ENCODE measurements at regions not wholly inside any gene's neighbourhood (a gene's known extent, or its start where the extent isn't known, plus 50 kb on each side); places are given as distances from the start of the nearest gene placed in this dataset.

GRCh38 chr5:123865641-123866040 lies 353.7 kb downstream of the CSNK1G3 start:
- TF ChIP-seq EZH2 (IDR thresholded peaks at IDR 0.05; ENCODE audit: insufficient read depth, poor library complexity, severe bottlenecking) (no peak), EZH2phosphoT487 (IDR thresholded peaks at IDR 0.05; ENCODE audit: insufficient read depth, low read depth) (no peak)
